Hepatocyte (in vitro differentiated cells): ENCODE measurements at regions not wholly inside any gene's neighbourhood (a gene's known extent, or its start where the extent isn't known, plus 50 kb on each side); places are given as distances from the start of the nearest gene placed in this dataset.
"Not testable (repeated sequence)": the region's sequence is repeated elsewhere in the genome, so short reads cannot be mapped to it uniquely, and the experiment has no call there.

ENCODE experiments used
- DNase-seq: peaks from one replicate; pipeline ENCODE4 v3.0.0-alpha.2; 2016; ENCODE audit warnings: low spot score
- H2AFZ ChIP-seq: fragments of 200-600 bp; sonication (generic); 2 replicates; pipeline ENCODE4 v1.6.0; 2016; ENCODE audit warnings: antibody characterized with exemption, mild to moderate bottlenecking
- H3K27ac ChIP-seq: fragments of 200-600 bp; sonication (generic); 2 replicates; pipeline ENCODE4 v1.5.1; 2016; ENCODE audit warnings: mild to moderate bottlenecking
- H3K27me3 ChIP-seq: fragments of 200-600 bp; sonication (generic); 2 replicates; pipeline ENCODE4 v1.6.1; 2016
- H3K36me3 ChIP-seq: fragments of 200-600 bp; sonication (generic); replicated peaks from 2 replicates; pipeline ENCODE4 v1.5.1; 2016; ENCODE audit warnings: low read depth; ENCODE audit not compliant: insufficient read depth
- H3K4me1 ChIP-seq: fragments of 200-600 bp; sonication (generic); 2 replicates; pipeline ENCODE4 v1.5.1; 2016; ENCODE audit warnings: mild to moderate bottlenecking, moderate library complexity; ENCODE audit not compliant: insufficient read depth
- H3K4me2 ChIP-seq: fragments of 200-600 bp; sonication (generic); 2 replicates; pipeline ENCODE4 v1.6.0; 2016
- H3K4me3 ChIP-seq: fragments of 200-600 bp; sonication (generic); 2 replicates; pipeline ENCODE4 v1.5.1; 2016; ENCODE audit warnings: mild to moderate bottlenecking
- H3K79me2 ChIP-seq: fragments of 200-600 bp; sonication (generic); 2 replicates; pipeline ENCODE4 v1.6.0; 2017; ENCODE audit warnings: mild to moderate bottlenecking
- H3K9me2 ChIP-seq: fragments of 200-600 bp; sonication (generic); replicated peaks from 2 replicates; pipeline ENCODE4 v1.6.0; 2017; ENCODE audit warnings: mild to moderate bottlenecking; ENCODE audit not compliant: insufficient read depth
- H3K9me3 ChIP-seq: fragments of 200-600 bp; sonication (generic); 2 replicates; pipeline ENCODE4 v1.5.1; 2016; ENCODE audit warnings: low read depth, mild to moderate bottlenecking
- H4K20me1 ChIP-seq: fragments of 200-600 bp; sonication (generic); 2 replicates; pipeline ENCODE4 v1.6.0; 2016; ENCODE audit warnings: mild to moderate bottlenecking; ENCODE audit not compliant: insufficient read depth, poor library complexity, severe bottlenecking
- CTCF ChIP-seq: fragments of 200-600 bp; sonication (generic); IDR thresholded peaks from 2 replicates; pipeline ENCODE4 v1.5.1; 2016; ENCODE audit warnings: antibody characterized with exemption, mild to moderate bottlenecking; ENCODE audit not compliant: poor library complexity
- EZH2 ChIP-seq: fragments of 200-600 bp; sonication (generic); IDR thresholded peaks from 2 replicates; pipeline ENCODE4 v1.6.1; 2016; ENCODE audit warnings: antibody characterized with exemption, mild to moderate bottlenecking, borderline replicate concordance
- EZH2phosphoT487 ChIP-seq: fragments of 200-600 bp; sonication (generic); IDR thresholded peaks from one replicate; pipeline ENCODE4 v1.6.1; 2018; ENCODE audit warnings: antibody characterized with exemption, mild to moderate bottlenecking, low read depth, moderate library complexity; ENCODE audit not compliant: unreplicated experiment, severe bottlenecking
- WGBS: methylation state at CpG from one replicate; pipeline ENCODE4 v1.1.6; 2016; ENCODE audit warnings: low lambda C conversion rate; ENCODE audit errors: missing lambda C conversion rate; 5-methylcytosine and 5-hydroxymethylcytosine counted together

DNA sequence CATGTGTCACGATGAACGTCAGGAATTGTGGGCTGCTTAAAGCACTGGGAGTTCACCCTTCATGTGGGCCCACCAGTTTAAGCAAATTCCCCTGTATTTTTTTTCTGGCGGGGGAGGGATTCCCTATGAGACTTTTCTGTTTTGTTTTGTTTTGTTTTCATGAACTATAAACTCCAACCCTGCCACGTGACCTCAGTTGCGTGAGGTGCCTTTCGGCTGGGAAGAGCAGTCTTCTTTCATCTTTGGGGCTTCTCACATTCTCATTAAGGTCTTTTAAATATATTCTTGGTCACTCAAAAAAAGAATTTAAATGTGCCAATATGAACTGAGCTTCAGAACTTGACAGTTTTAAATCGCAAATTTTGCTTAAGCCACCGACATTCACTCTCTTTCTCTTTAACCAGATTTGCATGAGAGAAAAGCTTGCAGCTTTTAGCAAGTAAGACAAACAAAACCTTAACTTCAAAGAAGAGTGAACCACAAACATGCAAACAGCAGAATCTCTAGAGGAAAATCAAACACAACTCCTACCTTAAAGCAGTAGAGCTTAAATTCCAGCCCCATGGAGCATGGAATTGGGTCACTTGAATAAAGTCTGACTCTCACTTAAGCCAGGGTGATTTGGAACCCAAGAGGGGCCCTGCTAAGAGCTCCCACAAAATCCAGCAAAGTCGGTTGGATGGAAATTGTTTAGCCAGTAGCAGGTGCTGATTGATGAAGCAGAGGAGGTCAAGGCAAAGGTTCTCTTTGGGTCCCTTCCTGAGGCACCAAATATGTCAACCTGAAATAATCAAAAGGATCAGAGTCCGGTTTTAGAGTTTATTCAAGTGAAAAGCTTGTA is 699.8 kb upstream of the GBE1 start:
- WGBS = 64% methylated on average over 10 of the region's 10 CpGs
- no peak for TF ChIP-seq EZH2
- no peak for TF ChIP-seq EZH2phosphoT487
- no peak for TF ChIP-seq CTCF

GRCh38 chr3:82448320-82448719 is 686.9 kb upstream of the GBE1 start:
- DNase-seq = no peak
- H3K27ac ChIP-seq = no peak overlapping the region
- H3K9me2 ChIP-seq = no peaks in the 10 kb centered on the region
- no peaks in the 10 kb centered on the region for H3K79me2 ChIP-seq
- no peaks in the 10 kb centered on the region for H4K20me1 ChIP-seq
- no peaks in the 10 kb centered on the region for H3K9me3 ChIP-seq
- no peak overlapping the region for H3K4me2 ChIP-seq
- no peaks in the 10 kb centered on the region for H3K4me1 ChIP-seq
- H3K36me3 ChIP-seq = no peaks in the 10 kb centered on the region
- TF ChIP-seq EZH2phosphoT487 = no peak
- no peak for TF ChIP-seq EZH2
- TF ChIP-seq CTCF = no peak
- H2AFZ ChIP-seq = no peak overlapping the region
- H3K4me3 ChIP-seq = no peak overlapping the region
- no peaks in the 10 kb centered on the region for H3K27me3 ChIP-seq
- 49% methylated on average over 2 of the region's 2 CpGs for WGBS

More for the DNA sequence above, 699.8 kb upstream of the GBE1 start:
- DNase-seq = no peak
- H3K79me2 ChIP-seq = no peaks in the 10 kb centered on the region
- H3K4me2 ChIP-seq = no peak overlapping the region
- H2AFZ ChIP-seq = no peak overlapping the region
- no peaks in the 10 kb centered on the region for H3K27me3 ChIP-seq
- no peaks in the 10 kb centered on the region for H3K9me3 ChIP-seq
- no peaks in the 10 kb centered on the region for H3K9me2 ChIP-seq
- H3K36me3 ChIP-seq = no peaks in the 10 kb centered on the region
- H3K27ac ChIP-seq = no peak overlapping the region
- no peaks in the 10 kb centered on the region for H3K4me1 ChIP-seq
- no peaks in the 10 kb centered on the region for H4K20me1 ChIP-seq
- no peak overlapping the region for H3K4me3 ChIP-seq

DNA sequence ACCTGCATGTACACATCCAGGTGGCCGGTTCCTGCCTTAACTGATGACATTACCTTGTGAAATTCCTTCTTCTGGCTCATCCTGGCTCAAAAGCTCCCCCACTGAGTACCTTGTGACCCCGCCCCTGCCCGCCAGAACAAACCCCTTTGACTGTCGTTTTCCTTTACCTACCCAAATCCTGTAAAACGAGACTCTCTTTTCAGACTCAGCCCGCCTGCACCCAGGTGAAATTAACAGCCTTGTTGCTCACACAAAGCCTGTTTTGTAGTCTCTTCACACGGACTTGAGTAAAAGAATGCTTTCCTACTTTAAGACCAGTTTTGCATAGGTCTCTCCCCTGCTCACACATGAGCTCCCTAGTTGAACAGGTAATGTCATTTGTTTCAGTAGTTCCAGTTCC is 667.4 kb upstream of the GBE1 start:
- not testable (repeated sequence) for H3K9me2 ChIP-seq, H3K4me1 ChIP-seq, H2AFZ ChIP-seq, H3K79me2 ChIP-seq, H3K36me3 ChIP-seq, H3K9me3 ChIP-seq, DNase-seq, H3K27me3 ChIP-seq, H4K20me1 ChIP-seq, H3K4me2 ChIP-seq, H3K27ac ChIP-seq, H3K4me3 ChIP-seq
- WGBS = 9% methylated on average over 7 of the region's 7 CpGs

DNA sequence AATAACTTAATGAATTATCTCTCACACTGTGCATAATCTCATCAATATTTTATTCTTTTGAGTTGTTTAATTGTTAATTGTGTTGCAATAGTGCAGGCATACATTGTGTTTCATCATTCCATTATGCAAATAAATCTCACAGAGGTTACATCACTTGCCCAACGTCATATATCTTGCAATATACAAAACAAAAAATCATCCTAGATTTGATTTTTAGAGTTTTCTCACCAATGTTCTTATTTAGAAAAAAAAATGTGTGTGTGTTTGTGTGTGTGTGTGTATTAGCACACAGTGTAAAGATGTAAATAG is 662.5 kb upstream of the GBE1 start:
- no peak overlapping the region for H3K4me2 ChIP-seq
- no peak overlapping the region for H3K27ac ChIP-seq
- no peaks in the 10 kb centered on the region for H3K4me1 ChIP-seq
- 30% methylated on average over 1 of the region's 1 CpG for WGBS
- H3K9me3 ChIP-seq = no peaks in the 10 kb centered on the region
- H3K79me2 ChIP-seq = no peaks in the 10 kb centered on the region
- no peak overlapping the region for H2AFZ ChIP-seq
- TF ChIP-seq EZH2 = no peak
- no peak for TF ChIP-seq CTCF
- TF ChIP-seq EZH2phosphoT487 = no peak
- H3K4me3 ChIP-seq = no peak overlapping the region
- H3K27me3 ChIP-seq = no peaks in the 10 kb centered on the region
- DNase-seq = no peak
- no peaks in the 10 kb centered on the region for H4K20me1 ChIP-seq
- no peaks in the 10 kb centered on the region for H3K9me2 ChIP-seq
- H3K36me3 ChIP-seq = no peaks in the 10 kb centered on the region
